GM18909 (cell line): ENCODE measurements at regions not wholly inside any gene's neighbourhood (a gene's known extent, or its start where the extent isn't known, plus 50 kb on each side); places are given as distances from the start of the nearest gene placed in this dataset.
"Not testable (repeated sequence)": the region's sequence is repeated elsewhere in the genome, so short reads cannot be mapped to it uniquely, and the experiment has no call there.

Experiments
- ATAC-seq: cut with Tn5 transposase; IDR thresholded peaks from one replicate; pipeline ENCODE4 v1.9.1; 2021; ENCODE audit warnings: mild to moderate bottlenecking; ENCODE audit not compliant: unreplicated experiment, poor library complexity

GRCh38 chr11:134738581-134738980, 326.5 kb upstream of the B3GAT1 start:
- ATAC-seq, result no peak

DNA sequence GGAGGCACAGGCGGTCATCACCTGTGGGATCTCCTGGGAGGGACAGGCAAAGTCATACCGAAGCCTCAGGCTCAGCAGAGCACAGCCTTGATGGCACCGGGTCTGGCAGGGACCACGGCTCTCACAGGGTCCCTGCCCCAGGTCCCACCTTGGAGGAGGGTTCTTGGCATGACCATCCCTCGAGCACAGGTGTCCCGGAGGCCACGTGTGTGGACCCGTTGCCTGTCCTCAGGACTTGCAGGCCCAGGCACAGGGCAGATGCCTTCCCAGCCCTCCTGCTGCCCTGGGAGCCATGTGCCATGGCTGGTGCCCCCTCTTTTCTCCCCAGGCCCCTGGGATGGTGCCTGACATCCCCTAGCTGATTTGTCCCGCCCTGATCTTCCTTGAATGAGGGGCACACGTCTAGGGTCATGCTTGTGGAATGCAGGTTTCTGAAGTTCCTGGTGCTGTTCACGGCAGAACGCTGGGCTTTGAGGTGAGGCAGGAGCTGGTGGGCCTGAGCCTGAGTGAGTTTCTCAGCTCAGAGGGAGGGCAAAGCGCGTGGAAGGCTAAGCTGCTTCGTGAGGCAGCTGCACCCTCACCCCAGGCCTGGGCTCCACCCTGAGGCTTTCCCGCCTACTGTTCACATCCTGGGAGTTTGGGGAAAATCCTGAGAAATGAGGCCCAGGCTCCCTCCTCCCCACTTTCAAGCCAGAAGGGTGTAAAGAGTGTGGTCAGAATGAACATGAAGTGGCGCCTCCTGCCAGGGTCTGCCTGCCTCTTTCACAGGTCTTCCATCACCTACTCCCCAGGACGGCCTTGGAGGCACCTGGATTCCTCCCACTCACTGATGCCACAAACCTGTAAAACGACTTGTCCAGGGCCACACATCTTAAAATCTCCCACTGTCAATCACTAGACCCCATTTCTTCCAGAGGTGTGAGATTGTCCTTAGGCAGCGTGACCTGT, 325.8 kb upstream of the B3GAT1 start:
- ATAC-seq, result no peak

- ATAC-seq, result no peak
Measured at GRCh38 chr11:134736251-134736947, 324.4 kb upstream of the B3GAT1 start.

DNA sequence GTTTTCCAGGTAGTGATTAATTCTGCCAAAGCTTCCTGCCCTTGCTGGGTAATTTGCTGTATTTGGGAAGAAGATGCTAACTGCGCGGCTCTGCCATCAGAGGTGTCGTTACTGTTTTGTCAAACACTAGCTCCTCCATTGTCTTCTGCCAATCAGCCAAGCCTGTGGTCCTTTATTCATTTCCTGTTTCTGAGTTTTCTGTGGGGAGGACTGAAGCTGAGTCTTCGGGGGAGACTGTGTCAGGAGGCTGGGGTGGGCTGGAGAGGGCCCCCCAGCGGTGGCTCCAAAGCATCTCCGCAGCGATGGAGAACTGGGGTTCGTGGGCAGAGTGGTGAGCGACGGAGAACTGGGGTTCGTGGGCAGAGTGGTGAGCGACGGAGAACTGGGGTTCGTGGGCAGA, 322.9 kb upstream of the B3GAT1 start:
- ATAC-seq, result no peak

- no peak for ATAC-seq
Measured at GRCh38 chr11:134734141-134734845, 322.3 kb upstream of the B3GAT1 start.

DNA sequence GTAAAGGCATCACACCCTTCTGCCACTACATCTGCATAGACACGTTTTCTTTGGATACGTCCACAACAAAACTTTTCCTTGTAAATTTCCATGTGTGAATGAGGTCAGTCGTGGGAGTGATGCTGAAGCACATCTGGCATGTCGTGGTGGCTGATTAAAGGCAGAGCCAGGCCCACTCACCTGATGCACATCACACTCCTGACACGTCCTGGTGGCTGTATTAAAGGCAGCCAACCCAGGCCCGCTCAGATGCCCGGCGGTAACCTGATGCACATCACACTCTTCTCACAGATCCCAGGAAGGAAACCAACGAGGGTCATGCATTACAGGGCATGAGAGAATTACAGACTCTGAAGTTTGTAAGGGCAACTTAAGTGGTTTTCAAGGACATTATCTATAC, 321.6 kb upstream of the B3GAT1 start:
- no peak for ATAC-seq

DNA sequence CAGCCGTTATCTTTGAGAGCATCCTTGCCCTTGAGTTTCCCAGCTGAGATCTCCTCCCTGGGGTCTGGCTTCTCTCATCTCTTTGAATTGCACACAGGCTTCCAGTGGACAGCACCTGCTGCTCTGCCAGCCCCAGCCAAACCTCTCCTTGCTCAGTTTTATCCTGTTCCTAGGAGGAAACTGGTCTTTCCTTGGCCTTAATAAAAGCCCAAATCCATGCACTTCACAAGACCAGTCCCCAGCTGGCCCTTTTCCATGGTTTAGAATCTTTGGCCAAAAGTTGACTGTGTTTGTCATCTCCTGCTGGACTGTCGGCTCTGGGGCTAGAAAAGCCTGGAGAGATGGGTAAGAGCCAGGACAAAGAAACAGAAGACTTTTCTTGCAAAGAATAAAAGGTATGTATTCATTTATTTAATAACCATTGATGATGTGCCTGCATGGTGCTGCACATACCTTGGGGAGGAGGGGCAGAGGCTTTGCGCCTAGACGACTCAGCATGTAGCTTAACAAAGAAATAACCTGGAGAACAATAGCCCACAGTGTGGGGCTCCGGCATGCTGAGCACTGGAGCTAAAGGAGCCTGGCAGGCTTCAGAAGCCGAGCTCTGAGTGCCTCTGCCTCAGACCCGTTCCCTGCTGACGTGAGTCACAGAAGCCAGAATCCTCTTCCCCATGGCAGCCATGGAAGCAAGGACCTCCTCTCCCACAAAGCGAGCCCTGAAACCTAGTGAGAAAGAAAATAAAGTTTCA, 319.3 kb upstream of the B3GAT1 start:
- ATAC-seq, result no peak

DNA sequence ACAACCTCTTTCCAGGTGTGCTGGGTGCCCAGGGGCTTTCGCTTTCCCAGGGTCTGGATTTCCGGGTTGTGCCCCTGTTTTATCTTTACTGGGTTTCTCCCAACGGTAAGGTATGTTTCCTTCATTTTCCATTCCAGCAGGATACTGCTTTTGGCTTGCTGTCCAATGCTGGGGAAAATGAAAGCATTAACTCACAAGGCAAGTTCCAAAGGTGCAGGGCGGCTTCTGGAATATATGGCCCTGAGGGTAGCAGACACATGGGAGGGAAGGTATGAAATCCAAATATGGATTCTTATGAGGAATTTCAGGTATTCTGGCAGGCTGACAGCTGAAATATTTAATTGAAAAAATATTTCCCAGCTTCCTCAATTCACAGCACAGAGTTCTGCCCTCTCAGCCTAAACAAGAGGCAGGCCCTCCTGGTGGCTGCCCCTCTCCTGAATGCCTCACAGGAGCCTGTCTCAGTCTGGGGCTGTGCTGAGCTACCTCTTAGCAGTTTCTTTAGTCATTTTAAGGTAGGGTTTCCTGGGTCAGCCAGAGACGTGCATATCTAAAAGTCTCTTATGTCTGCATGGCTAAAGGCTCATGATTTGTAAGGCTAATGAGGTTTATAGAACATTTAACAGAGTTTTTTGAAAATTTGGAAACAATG, 318.6 kb upstream of the B3GAT1 start:
- ATAC-seq, result no peak

- no peak for ATAC-seq
Measured at GRCh38 chr11:134730101-134730500, 318.1 kb upstream of the B3GAT1 start.

GRCh38 chr11:134728186-134728585, 316.1 kb upstream of the B3GAT1 start:
- ATAC-seq, result no peak

DNA sequence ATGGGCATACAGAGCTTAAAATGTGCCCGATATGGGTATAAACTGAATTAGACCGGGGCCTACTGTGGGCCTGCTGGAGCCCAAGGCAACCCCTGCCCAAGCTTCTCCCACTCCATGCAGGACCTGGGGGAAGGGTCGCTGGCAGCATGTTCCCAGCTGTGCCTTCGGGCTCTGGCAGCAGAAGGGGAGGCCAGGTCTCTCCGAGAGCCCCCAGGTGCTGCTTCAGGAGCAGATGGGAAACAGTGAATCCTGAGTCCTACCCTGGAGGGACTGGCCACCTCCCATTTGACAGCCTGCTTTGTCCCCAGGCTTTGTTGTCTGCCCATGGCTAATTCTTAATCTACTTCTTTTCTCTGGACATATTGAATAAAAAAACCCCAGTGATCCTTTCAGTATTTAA, 315.6 kb upstream of the B3GAT1 start:
- no peak for ATAC-seq

DNA sequence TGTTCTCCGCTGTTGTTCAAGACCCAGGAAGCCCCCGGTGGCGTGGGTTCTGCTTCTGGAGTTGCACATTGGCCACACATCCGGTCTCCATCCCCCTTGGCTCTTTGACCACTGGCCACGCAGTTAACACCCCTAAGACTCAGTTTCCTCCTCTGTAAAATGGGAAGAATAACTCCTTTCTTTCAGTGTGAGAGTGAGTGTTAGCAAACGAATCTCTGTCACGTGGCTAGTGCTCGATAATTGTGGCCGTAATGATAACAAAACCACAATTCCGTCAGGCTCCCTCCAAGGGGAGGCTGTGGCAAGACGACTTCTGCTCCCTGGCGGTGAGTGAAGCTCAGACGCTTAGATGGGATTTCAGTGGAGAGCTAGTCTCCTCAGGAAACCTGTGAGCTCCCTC, 315.2 kb upstream of the B3GAT1 start:
- ATAC-seq, result no peak

DNA sequence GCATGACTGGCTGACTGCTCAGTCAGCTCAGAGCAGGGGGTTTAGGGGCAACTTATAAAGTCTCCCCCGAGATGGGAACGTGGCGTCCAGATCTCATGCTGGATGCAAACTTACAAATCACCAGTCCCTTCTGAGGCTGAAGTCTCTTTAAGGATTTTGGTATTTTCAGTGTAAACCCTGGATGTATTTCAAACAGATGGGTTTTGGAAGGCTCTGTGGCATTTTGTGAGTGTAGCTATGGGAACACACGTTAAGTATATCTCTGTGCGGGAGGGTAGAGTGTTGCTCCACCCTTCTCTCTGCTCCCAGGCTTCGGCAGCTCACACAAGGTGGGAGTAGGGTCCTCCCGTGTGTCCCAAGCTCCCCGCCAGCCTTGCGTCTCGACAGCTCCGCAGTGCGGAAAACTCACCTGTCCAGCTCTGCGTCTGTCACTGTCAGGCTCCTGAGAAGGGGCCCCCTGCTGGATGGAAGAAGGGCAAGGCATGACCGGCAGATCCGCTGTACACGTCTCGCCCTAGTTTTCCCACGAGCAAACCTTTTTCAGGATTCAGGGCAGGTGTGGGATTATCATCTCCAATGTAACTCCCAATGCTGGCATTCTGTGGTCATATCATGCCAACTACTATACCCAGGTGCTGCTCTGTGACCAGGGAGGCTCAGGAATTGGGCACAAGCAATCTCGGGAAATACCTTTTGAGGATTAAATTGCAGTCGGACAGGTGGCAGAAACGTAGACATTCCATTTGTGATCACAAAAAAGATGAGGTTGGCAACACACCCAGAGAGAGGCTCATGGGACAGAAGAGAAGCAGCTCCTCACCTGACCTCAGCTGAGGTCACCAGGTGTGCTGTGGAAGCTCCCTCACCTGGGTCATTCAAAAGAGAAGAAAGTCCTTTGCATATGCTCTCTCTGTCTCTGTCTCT, 313.9 kb upstream of the B3GAT1 start:
- ATAC-seq, result no peak

GRCh38 chr11:134725211-134725610, 313.2 kb upstream of the B3GAT1 start:
- ATAC-seq, result no peak

DNA sequence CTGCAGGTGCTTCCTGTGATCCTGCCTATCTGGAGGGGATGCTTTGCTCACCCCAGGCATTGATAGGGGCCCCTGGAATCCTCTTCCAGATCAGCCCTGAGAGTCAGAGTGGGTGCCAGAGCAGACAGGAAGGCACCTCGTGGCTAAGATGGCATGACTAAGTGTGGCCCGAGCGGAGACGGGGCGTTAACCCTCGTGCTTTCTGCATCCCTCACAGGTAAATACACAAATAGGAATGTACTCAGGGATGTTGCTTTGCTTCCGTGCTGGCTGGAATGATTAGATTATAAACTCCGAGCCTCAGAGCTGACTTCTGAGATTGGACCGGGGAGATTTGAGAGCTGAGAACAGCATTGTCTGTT, 312.7 kb upstream of the B3GAT1 start:
- no peak for ATAC-seq

- no peak for ATAC-seq
Measured at GRCh38 chr11:134724106-134724778, 312.2 kb upstream of the B3GAT1 start.

GRCh38 chr11:134720691-134721070, 308.6 kb upstream of the B3GAT1 start:
- not testable (repeated sequence) for ATAC-seq

- ATAC-seq, result not testable (repeated sequence)
Measured at GRCh38 chr11:134719940-134720690, 308.1 kb upstream of the B3GAT1 start.
